ENCODE measurements at regions not wholly inside any gene's neighbourhood (a gene's known extent, or its start where the extent isn't known, plus 50 kb on each side); places are given as distances from the start of the nearest gene placed in this dataset.

DNA sequence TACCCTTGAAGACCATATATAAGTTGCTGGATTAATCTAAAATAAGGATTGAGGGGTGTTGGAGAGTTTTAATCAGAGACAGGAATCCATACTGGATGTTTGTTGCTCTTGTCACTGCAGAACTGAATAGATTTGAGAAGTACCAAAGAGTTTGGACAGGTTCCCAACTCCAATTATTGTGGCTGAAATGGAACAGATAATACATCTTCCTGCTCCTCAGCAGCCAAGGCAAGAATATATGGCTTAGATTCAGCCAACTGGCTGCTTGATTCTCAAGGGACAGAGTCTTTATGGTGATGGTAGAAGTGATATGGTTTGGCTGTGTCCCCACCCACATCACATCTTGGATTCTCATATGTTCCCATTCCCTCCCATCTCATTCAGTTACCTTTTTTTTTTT, 97.0 kb upstream of the PDHA2 start:
- no peaks in the 10 kb centered on the region for H3K36me3 ChIP-seq (ENCODE audit: control insufficient read depth in 2 of 2, insufficient read depth in 2 of 2, low read length in 1 of 2)
- no peaks in the 10 kb centered on the region for H3K4me1 ChIP-seq (ENCODE audit: control insufficient read depth in 2 of 2, insufficient read depth in 2 of 2, low read length in 2 of 2)
- DNase-seq (ENCODE audit: low read depth in 6 of 9, low spot score in 9 of 9), result no peak
- no peak overlapping the region for H3K4me3 ChIP-seq (ENCODE audit: low read length in 2 of 2)
- H3K27me3 ChIP-seq (ENCODE audit: control insufficient read depth in 2 of 2, insufficient read depth in 1 of 2, low read length in 1 of 2), result no peaks in the 10 kb centered on the region
- peaks cover 0 to 4% of the 10 kb centered on the region in 2 donors for H3K9me3 ChIP-seq (ENCODE audit: control insufficient read depth in 2 of 2, insufficient read depth in 1 of 2, low read length in 1 of 2)
- no peak overlapping the region for H3K27ac ChIP-seq (ENCODE audit: low read depth in 1 of 2, low read length in 1 of 2)

- WGBS, result 84% methylated on average over 1 of the region's 1 CpG
- Histone ChIP-seq H3K9me3 (ENCODE audit: control insufficient read depth in 2 of 2, insufficient read depth in 1 of 2, low read length in 1 of 2) (peaks cover 0 to 4% of the 10 kb centered on the region in 2 donors), H3K27ac (ENCODE audit: low read depth in 1 of 2, low read length in 1 of 2) (no peak overlapping the region), H3K27me3 (ENCODE audit: control insufficient read depth in 2 of 2, insufficient read depth in 1 of 2, low read length in 1 of 2) (no peaks in the 10 kb centered on the region), H3K4me3 (ENCODE audit: low read length in 2 of 2) (no peak overlapping the region), H3K36me3 (ENCODE audit: control insufficient read depth in 2 of 2, insufficient read depth in 2 of 2, low read length in 1 of 2) (no peaks in the 10 kb centered on the region), H3K4me1 (ENCODE audit: control insufficient read depth in 2 of 2, insufficient read depth in 2 of 2, low read length in 2 of 2) (no peaks in the 10 kb centered on the region)
- no peak for DNase-seq (ENCODE audit: low read depth in 6 of 9, low spot score in 9 of 9)
These were observed 97.7 kb upstream of the PDHA2 start for GRCh38 chr4:95742179-95742578.

DNA sequence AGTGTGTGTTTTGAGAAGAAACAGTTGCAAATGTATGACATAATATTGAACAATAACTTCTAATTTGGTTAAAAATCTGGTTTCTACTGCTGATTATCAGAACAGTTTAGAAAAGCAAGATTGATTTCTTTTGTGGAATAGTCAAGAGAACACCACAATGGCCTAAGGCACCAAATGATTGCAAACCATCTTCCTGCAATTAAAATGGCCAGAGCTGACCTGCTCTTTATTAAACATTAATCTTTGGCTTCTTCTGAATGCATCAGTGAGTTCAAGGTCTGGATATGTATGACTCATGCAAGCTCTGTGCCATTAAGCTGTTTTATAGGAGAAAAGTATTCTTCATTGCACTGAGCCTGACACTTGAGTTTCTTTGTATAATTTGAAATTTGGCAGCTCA, 107.8 kb upstream of the PDHA2 start:
- H3K9me3 ChIP-seq (ENCODE audit: control insufficient read depth in 2 of 2, insufficient read depth in 1 of 2, low read length in 1 of 2), result no peaks in the 10 kb centered on the region
- no peak overlapping the region for H3K4me3 ChIP-seq (ENCODE audit: low read length in 2 of 2)
- H3K4me1 ChIP-seq (ENCODE audit: control insufficient read depth in 2 of 2, insufficient read depth in 2 of 2, low read length in 2 of 2), result no peaks in the 10 kb centered on the region
- no peaks in the 10 kb centered on the region for H3K36me3 ChIP-seq (ENCODE audit: control insufficient read depth in 2 of 2, insufficient read depth in 2 of 2, low read length in 1 of 2)
- no peaks in the 10 kb centered on the region for H3K27me3 ChIP-seq (ENCODE audit: control insufficient read depth in 2 of 2, insufficient read depth in 1 of 2, low read length in 1 of 2)
- DNase-seq (ENCODE audit: low read depth in 6 of 9, low spot score in 9 of 9), result no peak
- H3K27ac ChIP-seq (ENCODE audit: low read depth in 1 of 2, low read length in 1 of 2), result no peak overlapping the region

DNA sequence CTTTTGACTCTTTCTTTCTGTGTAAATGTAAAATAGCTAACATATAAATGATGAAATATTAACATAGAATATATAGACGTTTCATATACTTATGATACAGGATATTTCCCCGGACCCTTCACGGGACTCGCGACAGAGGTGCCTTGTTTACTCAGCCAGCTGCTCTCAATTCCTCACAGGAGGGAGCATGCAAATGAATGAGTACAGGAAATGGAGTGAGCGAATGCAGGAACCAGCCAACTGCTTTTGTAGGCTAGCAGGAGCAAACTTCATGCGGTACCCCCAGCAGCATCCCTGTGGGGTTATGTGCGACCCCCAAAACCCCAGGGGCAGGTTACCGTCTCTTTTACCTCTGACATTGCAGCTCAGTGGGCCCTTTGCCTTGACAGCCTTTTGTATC, 110.3 kb upstream of the PDHA2 start:
- Histone ChIP-seq H3K4me1 (ENCODE audit: control insufficient read depth in 2 of 2, insufficient read depth in 2 of 2, low read length in 2 of 2) (no peaks in the 10 kb centered on the region), H3K27ac (ENCODE audit: low read depth in 1 of 2, low read length in 1 of 2) (no peak overlapping the region), H3K27me3 (ENCODE audit: control insufficient read depth in 2 of 2, insufficient read depth in 1 of 2, low read length in 1 of 2) (no peaks in the 10 kb centered on the region), H3K36me3 (ENCODE audit: control insufficient read depth in 2 of 2, insufficient read depth in 2 of 2, low read length in 1 of 2) (no peaks in the 10 kb centered on the region), H3K4me3 (ENCODE audit: low read length in 2 of 2) (no peak overlapping the region), H3K9me3 (ENCODE audit: control insufficient read depth in 2 of 2, insufficient read depth in 1 of 2, low read length in 1 of 2) (no peaks in the 10 kb centered on the region)
- no peak for DNase-seq (ENCODE audit: low read depth in 6 of 9, low spot score in 9 of 9)
- WGBS, result 89% methylated on average over 9 of the region's 9 CpGs

GRCh38 chr4:95728145-95728544, 111.7 kb upstream of the PDHA2 start:
- Histone ChIP-seq H3K4me3 (ENCODE audit: low read length in 2 of 2) (no peak overlapping the region), H3K9me3 (ENCODE audit: control insufficient read depth in 2 of 2, insufficient read depth in 1 of 2, low read length in 1 of 2) (no peaks in the 10 kb centered on the region), H3K27me3 (ENCODE audit: control insufficient read depth in 2 of 2, insufficient read depth in 1 of 2, low read length in 1 of 2) (no peaks in the 10 kb centered on the region), H3K4me1 (ENCODE audit: control insufficient read depth in 2 of 2, insufficient read depth in 2 of 2, low read length in 2 of 2) (no peaks in the 10 kb centered on the region), H3K27ac (ENCODE audit: low read depth in 1 of 2, low read length in 1 of 2) (no peak overlapping the region), H3K36me3 (ENCODE audit: control insufficient read depth in 2 of 2, insufficient read depth in 2 of 2, low read length in 1 of 2) (no peaks in the 10 kb centered on the region)
- WGBS, result 94% methylated on average over 3 of the region's 3 CpGs
- DNase-seq (ENCODE audit: low read depth in 6 of 9, low spot score in 9 of 9), result no peak

DNA sequence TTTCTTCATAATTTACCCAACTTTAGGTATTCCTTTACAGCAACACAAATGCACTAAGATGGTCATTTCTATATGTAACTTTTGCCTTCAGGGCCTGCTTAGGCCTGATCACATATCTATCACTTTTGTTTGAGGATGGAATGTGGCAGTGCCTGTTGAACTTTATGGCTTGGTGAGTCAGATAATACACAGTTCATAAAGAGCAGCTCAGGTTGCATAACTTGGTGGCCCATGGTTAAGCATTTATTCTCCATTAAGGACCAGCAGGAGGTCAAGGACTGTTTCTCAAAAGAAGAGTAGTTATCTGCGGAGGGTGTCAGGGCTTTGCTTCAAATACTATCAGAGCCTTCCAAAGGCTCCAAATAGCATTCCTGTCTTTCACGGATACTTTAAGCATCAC, 124.1 kb upstream of the PDHA2 start:
- Histone ChIP-seq H3K9me3 (ENCODE audit: control insufficient read depth in 2 of 2, insufficient read depth in 1 of 2, low read length in 1 of 2) (no peaks in the 10 kb centered on the region), H3K27ac (ENCODE audit: low read depth in 1 of 2, low read length in 1 of 2) (no peak overlapping the region), H3K36me3 (ENCODE audit: control insufficient read depth in 2 of 2, insufficient read depth in 2 of 2, low read length in 1 of 2) (no peaks in the 10 kb centered on the region), H3K4me1 (ENCODE audit: control insufficient read depth in 2 of 2, insufficient read depth in 2 of 2, low read length in 2 of 2) (no peaks in the 10 kb centered on the region), H3K4me3 (ENCODE audit: low read length in 2 of 2) (no peak overlapping the region), H3K27me3 (ENCODE audit: control insufficient read depth in 2 of 2, insufficient read depth in 1 of 2, low read length in 1 of 2) (no peaks in the 10 kb centered on the region)
- WGBS, result 95% methylated on average over 2 of the region's 2 CpGs
- no peak for DNase-seq (ENCODE audit: low read depth in 6 of 9, low spot score in 9 of 9)

- Histone ChIP-seq H3K27me3 (ENCODE audit: control insufficient read depth in 2 of 2, insufficient read depth in 1 of 2, low read length in 1 of 2) (no peaks in the 10 kb centered on the region), H3K27ac (ENCODE audit: low read depth in 1 of 2, low read length in 1 of 2) (no peak overlapping the region), H3K4me3 (ENCODE audit: low read length in 2 of 2) (no peak overlapping the region), H3K9me3 (ENCODE audit: control insufficient read depth in 2 of 2, insufficient read depth in 1 of 2, low read length in 1 of 2) (no peaks in the 10 kb centered on the region), H3K4me1 (ENCODE audit: control insufficient read depth in 2 of 2, insufficient read depth in 2 of 2, low read length in 2 of 2) (no peaks in the 10 kb centered on the region), H3K36me3 (ENCODE audit: control insufficient read depth in 2 of 2, insufficient read depth in 2 of 2, low read length in 1 of 2) (no peaks in the 10 kb centered on the region)
- WGBS, result 100% methylated on average over 1 of the region's 1 CpG
- DNase-seq (ENCODE audit: low read depth in 6 of 9, low spot score in 9 of 9), result no peak
These were observed 125.3 kb upstream of the PDHA2 start for GRCh38 chr4:95714571-95714970.

GRCh38 chr4:95705323-95705722, 134.6 kb upstream of the PDHA2 start:
- Histone ChIP-seq H3K4me1 (ENCODE audit: control insufficient read depth in 2 of 2, insufficient read depth in 2 of 2, low read length in 2 of 2) (no peaks in the 10 kb centered on the region), H3K27ac (ENCODE audit: low read depth in 1 of 2, low read length in 1 of 2) (no peak overlapping the region), H3K27me3 (ENCODE audit: control insufficient read depth in 2 of 2, insufficient read depth in 1 of 2, low read length in 1 of 2) (no peaks in the 10 kb centered on the region), H3K4me3 (ENCODE audit: low read length in 2 of 2) (no peak overlapping the region), H3K36me3 (ENCODE audit: control insufficient read depth in 2 of 2, insufficient read depth in 2 of 2, low read length in 1 of 2) (no peaks in the 10 kb centered on the region), H3K9me3 (ENCODE audit: control insufficient read depth in 2 of 2, insufficient read depth in 1 of 2, low read length in 1 of 2) (no peaks in the 10 kb centered on the region)
- no peak for DNase-seq (ENCODE audit: low read depth in 6 of 9, low spot score in 9 of 9)

DNA sequence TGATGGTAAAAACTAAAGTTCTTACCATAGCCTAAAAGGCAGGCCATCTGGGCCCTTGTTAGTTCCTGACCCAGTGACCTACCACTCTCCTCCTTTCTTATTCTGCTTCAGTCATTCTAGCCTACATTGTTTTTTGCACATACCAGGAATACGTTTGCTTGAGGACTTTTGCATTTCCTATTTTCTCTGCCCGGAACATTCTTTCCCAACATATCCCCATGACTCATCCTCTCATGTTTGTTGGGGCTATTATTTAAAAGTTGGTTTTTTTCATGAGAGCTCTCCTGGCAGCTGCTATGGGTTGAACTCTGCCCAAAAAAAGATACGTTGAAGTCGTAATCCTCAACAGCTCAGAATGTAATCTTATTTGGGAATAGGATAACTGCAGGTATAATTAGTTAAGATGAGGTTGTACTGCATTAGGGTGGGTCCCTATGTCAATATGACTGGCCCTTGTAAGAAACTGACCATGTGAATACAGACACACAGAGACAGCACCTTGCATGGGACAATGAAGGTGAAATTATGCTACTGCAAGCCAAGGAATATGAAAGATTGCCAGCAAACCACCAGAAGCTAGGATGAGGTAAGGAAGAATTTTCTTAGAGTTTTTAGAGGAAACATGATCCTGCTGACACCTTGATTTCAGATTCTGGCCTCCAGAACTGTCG, 138.3 kb upstream of the PDHA2 start:
- H3K4me3 ChIP-seq (ENCODE audit: low read length in 2 of 2), result no peak overlapping the region
- no peaks in the 10 kb centered on the region for H3K4me1 ChIP-seq (ENCODE audit: control insufficient read depth in 2 of 2, insufficient read depth in 2 of 2, low read length in 2 of 2)
- no peaks in the 10 kb centered on the region for H3K9me3 ChIP-seq (ENCODE audit: control insufficient read depth in 2 of 2, insufficient read depth in 1 of 2, low read length in 1 of 2)
- H3K27me3 ChIP-seq (ENCODE audit: control insufficient read depth in 2 of 2, insufficient read depth in 1 of 2, low read length in 1 of 2), result no peaks in the 10 kb centered on the region
- 75% methylated on average over 5 of the region's 5 CpGs for WGBS
- no peaks in the 10 kb centered on the region for H3K36me3 ChIP-seq (ENCODE audit: control insufficient read depth in 2 of 2, insufficient read depth in 2 of 2, low read length in 1 of 2)
- no peak overlapping the region for H3K27ac ChIP-seq (ENCODE audit: low read depth in 1 of 2, low read length in 1 of 2)
- DNase-seq (ENCODE audit: low read depth in 6 of 9, low spot score in 9 of 9), result no peak

GRCh38 chr4:95694411-95694810, 145.5 kb upstream of the PDHA2 start:
- H3K4me3 ChIP-seq (ENCODE audit: low read length in 2 of 2), result no peak overlapping the region
- no peaks in the 10 kb centered on the region for H3K9me3 ChIP-seq (ENCODE audit: control insufficient read depth in 2 of 2, insufficient read depth in 1 of 2, low read length in 1 of 2)
- H3K36me3 ChIP-seq (ENCODE audit: control insufficient read depth in 2 of 2, insufficient read depth in 2 of 2, low read length in 1 of 2), result no peaks in the 10 kb centered on the region
- no peaks in the 10 kb centered on the region for H3K27me3 ChIP-seq (ENCODE audit: control insufficient read depth in 2 of 2, insufficient read depth in 1 of 2, low read length in 1 of 2)
- no peaks in the 10 kb centered on the region for H3K4me1 ChIP-seq (ENCODE audit: control insufficient read depth in 2 of 2, insufficient read depth in 2 of 2, low read length in 2 of 2)
- no peak overlapping the region for H3K27ac ChIP-seq (ENCODE audit: low read depth in 1 of 2, low read length in 1 of 2)
- WGBS, result 98% methylated on average over 3 of the region's 3 CpGs
- no peak for DNase-seq (ENCODE audit: low read depth in 6 of 9, low spot score in 9 of 9)
